Natural killer cell (primary cell): ENCODE measurements at regions not wholly inside any gene's neighbourhood (a gene's known extent, or its start where the extent isn't known, plus 50 kb on each side); places are given as distances from the start of the nearest gene placed in this dataset.

ENCODE experiments used
- ATAC-seq, 3 donors: fragments of 150-1000 bp in 2 of 3; fragments of 200-7000 bp in 1 of 3; cut with Tn5 transposase; 1 replicate in 1 of 3; 2 replicates in 2 of 3; pipeline ENCODE4 v1.10.0; 2021; ENCODE audit warnings: mild to moderate bottlenecking in 2 of 3, moderate library complexity in 2 of 3
- DNase-seq, 2 donors: peaks; one replicate each; pipeline versions ENCODE4 v3.0.0 to v3.0.0-alpha.2; 2013 to 2021; ENCODE audit warnings: mixed read lengths in 1 of 2
- H3K27ac ChIP-seq: one replicate; pipeline ENCODE4 v1.5.1; 2013; ENCODE audit warnings: mild to moderate bottlenecking, low read length
- H3K27me3 ChIP-seq: one replicate; pipeline ENCODE4 v1.6.1; 2013; ENCODE audit warnings: low read length; ENCODE audit not compliant: control insufficient read depth, insufficient read depth
- H3K36me3 ChIP-seq: one replicate; pipeline ENCODE4 v1.6.1; 2013; ENCODE audit warnings: low read length; ENCODE audit not compliant: control insufficient read depth, insufficient read depth
- H3K4me1 ChIP-seq: one replicate; pipeline ENCODE4 v1.6.1; 2013; ENCODE audit warnings: low read length; ENCODE audit not compliant: control insufficient read depth, insufficient read depth
- H3K4me3 ChIP-seq: one replicate; pipeline ENCODE4 v1.5.1; 2013; ENCODE audit warnings: low read length
- H3K9me3 ChIP-seq: one replicate; pipeline ENCODE4 v1.6.1; 2013; ENCODE audit warnings: low read length; ENCODE audit not compliant: control insufficient read depth, insufficient read depth
- H3K27ac Mint-ChIP-seq, 2 donors: one replicate each; pipeline ENCODE4 v1.8.0; 2022; ENCODE audit warnings: mild to moderate bottlenecking in 2 of 2, mixed read lengths in 2 of 2, moderate library complexity in 1 of 2
- H3K27me3 Mint-ChIP-seq, 2 donors: one replicate each; pipeline ENCODE4 v1.8.0; 2022; ENCODE audit warnings: low read depth in 2 of 2, mixed read lengths in 2 of 2
- H3K36me3 Mint-ChIP-seq: one replicate; pipeline ENCODE4 v1.8.0; 2022; ENCODE audit warnings: mixed read lengths
- H3K4me1 Mint-ChIP-seq, 2 donors: one replicate each; pipeline ENCODE4 v1.8.0; 2022; ENCODE audit warnings: mixed read lengths in 2 of 2
- H3K4me3 Mint-ChIP-seq: one replicate; pipeline ENCODE4 v1.8.0; 2022; ENCODE audit warnings: mild to moderate bottlenecking, moderate library complexity, mixed read lengths
- H3K9me3 Mint-ChIP-seq, 2 donors: one replicate each; pipeline ENCODE4 v1.8.0; 2022; ENCODE audit warnings: mixed read lengths in 2 of 2
- CTCF ChIP-seq: fragments of 200-600 bp; IDR thresholded peaks from one replicate; pipeline ENCODE4 v1.8.0; 2022; ENCODE audit warnings: antibody characterized with exemption
- WGBS: methylation state at CpG from one replicate; pipeline ENCODE4 v1.1.7; 2013; ENCODE audit warnings: missing lambda C conversion rate; ENCODE audit not compliant: insufficient coverage; 5-methylcytosine and 5-hydroxymethylcytosine counted together
- intact Hi-C: fragments of 100-400 bp; cut with micrococcal nuclease; formaldehyde crosslinking; loops from one replicate; pipeline ENCODE4 v1.14.2; 2022

GRCh38 chr6:128724738-128725137 lies 158.2 kb upstream of the LAMA2 start:
- Histone ChIP-seq H3K36me3 (no peaks in the 10 kb centered on the region), H3K4me1 (no peaks in the 10 kb centered on the region), H3K4me3 (no peak overlapping the region), H3K27ac (no peak overlapping the region), H3K9me3 (no peaks in the 10 kb centered on the region), H3K27me3 (no peaks in the 10 kb centered on the region)
- Mint-ChIP-seq H3K36me3 (no peaks in the 10 kb centered on the region), H3K27ac (no peak overlapping the region), H3K4me3 (no peak overlapping the region), H3K27me3 (peaks cover 4 to 30% of the 10 kb centered on the region in 2 donors), H3K4me1 (no peaks in the 10 kb centered on the region), H3K9me3 (no peaks in the 10 kb centered on the region)
- 89% methylated on average over 4 of the region's 5 CpGs for WGBS
- DNase-seq = no peak
- intact Hi-C loops = loop anchor here (2.0 to 5.0 kb wide), 3 partner anchors 528 to 853 kb away; no protein-coding TSS in a partner anchor
- ATAC-seq = no peak
- no peak for TF ChIP-seq CTCF

GRCh38 chr6:128723667-128724066 lies 159.3 kb upstream of the LAMA2 start:
- Histone ChIP-seq H3K9me3 (no peaks in the 10 kb centered on the region), H3K4me3 (no peak overlapping the region), H3K27me3 (no peaks in the 10 kb centered on the region), H3K27ac (no peak overlapping the region), H3K4me1 (no peaks in the 10 kb centered on the region), H3K36me3 (no peaks in the 10 kb centered on the region)
- WGBS = 10% methylated on average over 1 of the region's 2 CpGs
- TF ChIP-seq CTCF = no peak
- Mint-ChIP-seq H3K4me3 (no peak overlapping the region), H3K36me3 (no peaks in the 10 kb centered on the region), H3K9me3 (no peaks in the 10 kb centered on the region), H3K4me1 (no peaks in the 10 kb centered on the region), H3K27ac (no peak overlapping the region), H3K27me3 (peaks cover 4 to 21% of the 10 kb centered on the region in 2 donors)
- DNase-seq (no peak), ATAC-seq (no peak)
- intact Hi-C loops = loop anchor here (2.0 kb wide), 1 partner anchor 529 kb away; no protein-coding TSS in a partner anchor

- WGBS = no CpG with 5 or more reads among the region's 2 CpGs
- no peak for TF ChIP-seq CTCF
- Histone ChIP-seq H3K36me3 (no peaks in the 10 kb centered on the region), H3K27me3 (no peaks in the 10 kb centered on the region), H3K4me3 (no peak overlapping the region), H3K27ac (no peak overlapping the region), H3K4me1 (no peaks in the 10 kb centered on the region), H3K9me3 (no peaks in the 10 kb centered on the region)
- Mint-ChIP-seq H3K27me3 (peaks cover 2 to 3% of the 10 kb centered on the region in 2 donors), H3K9me3 (no peaks in the 10 kb centered on the region), H3K36me3 (no peaks in the 10 kb centered on the region), H3K4me3 (no peak overlapping the region), H3K27ac (no peak overlapping the region), H3K4me1 (no peaks in the 10 kb centered on the region)
- ATAC-seq = no peak
- DNase-seq = no peak
- intact Hi-C loops = no loop called here
Observed at GRCh38 chr6:128720891-128721290, 162.0 kb upstream of the LAMA2 start.

- Mint-ChIP-seq H3K9me3 (no peaks in the 10 kb centered on the region), H3K36me3 (no peaks in the 10 kb centered on the region), H3K4me1 (no peaks in the 10 kb centered on the region), H3K27ac (no peak overlapping the region), H3K27me3 (peaks cover 8 to 9% of the 10 kb centered on the region in 2 donors), H3K4me3 (no peak overlapping the region)
- H3K27me3 ChIP-seq = no peaks in the 10 kb centered on the region
- WGBS = 100% methylated on average over 1 of the region's 3 CpGs
- DNase-seq (no peak), ATAC-seq (no peak)
- H3K4me1 ChIP-seq = no peaks in the 10 kb centered on the region
- TF ChIP-seq CTCF = no peak
- intact Hi-C loops = no loop called here
- H3K36me3 ChIP-seq = no peaks in the 10 kb centered on the region
- no peaks in the 10 kb centered on the region for H3K9me3 ChIP-seq
- H3K27ac ChIP-seq = no peak overlapping the region
- no peak overlapping the region for H3K4me3 ChIP-seq
Observed at GRCh38 chr6:128719786-128720185, 163.2 kb upstream of the LAMA2 start.
